NCI-H2196 (cell line): ENCODE measurements at regions not wholly inside any gene's neighbourhood (a gene's known extent, or its start where the extent isn't known, plus 50 kb on each side); places are given as distances from the start of the nearest gene placed in this dataset.
A peak's percentile ranks its signal among the peaks of the same experiment; 100 is the strongest.

Source experiments
- DNase-seq: peaks from one replicate; lab custom pipeline; 2025; ENCODE audit not compliant: unreplicated experiment; lab: John Stamatoyannopoulos, UW

- DNase-seq, result no peak
These were observed 51.4 kb upstream of the CHMP2B start for GRCh38 chr3:87175732-87176131.

GRCh38 chr3:87173776-87174175, 53.3 kb upstream of the CHMP2B start:
- DNase-seq, result no peak

GRCh38 chr3:87173071-87173470, 54.0 kb upstream of the CHMP2B start:
- DNase-seq, result no peak

- DNase-seq, result peak; percentile 9
These were observed 59.3 kb upstream of the CHMP2B start for GRCh38 chr3:87167628-87168456.

GRCh38 chr3:87164245-87164644, 62.9 kb upstream of the CHMP2B start:
- no peak for DNase-seq

GRCh38 chr3:87161851-87162250, 65.3 kb upstream of the CHMP2B start:
- DNase-seq, result no peak

GRCh38 chr3:87161417-87161816, 65.7 kb upstream of the CHMP2B start:
- no peak for DNase-seq

GRCh38 chr3:87161013-87161412, 66.1 kb upstream of the CHMP2B start:
- no peak for DNase-seq

- no peak for DNase-seq
These were observed 68.3 kb upstream of the CHMP2B start for GRCh38 chr3:87158823-87159222.

- DNase-seq, result no peak
These were observed 79.1 kb upstream of the CHMP2B start for GRCh38 chr3:87148020-87148419.

- no peak for DNase-seq
These were observed 79.5 kb upstream of the CHMP2B start for GRCh38 chr3:87147562-87147961.

- no peak for DNase-seq
These were observed 81.6 kb upstream of the CHMP2B start for GRCh38 chr3:87145553-87145952.

GRCh38 chr3:87136066-87136596, 91.0 kb upstream of the CHMP2B start:
- DNase-seq, result no peak

- DNase-seq, result no peak
These were observed 91.7 kb upstream of the CHMP2B start for GRCh38 chr3:87135412-87135811.

- no peak for DNase-seq
These were observed 94.3 kb upstream of the CHMP2B start for GRCh38 chr3:87132801-87133200.

GRCh38 chr3:87128006-87128405, 99.1 kb upstream of the CHMP2B start:
- no peak for DNase-seq

GRCh38 chr3:87127281-87127680, 99.8 kb upstream of the CHMP2B start:
- DNase-seq, result no peak

- DNase-seq, result no peak
These were observed 100.8 kb upstream of the CHMP2B start for GRCh38 chr3:87126321-87126720.

- no peak for DNase-seq
These were observed 102.0 kb upstream of the CHMP2B start for GRCh38 chr3:87125116-87125515.

GRCh38 chr3:87122766-87123165, 104.3 kb upstream of the CHMP2B start:
- no peak for DNase-seq

- DNase-seq, result no peak
These were observed 105.3 kb upstream of the CHMP2B start for GRCh38 chr3:87121856-87122255.

GRCh38 chr3:87120881-87121280, 106.2 kb upstream of the CHMP2B start:
- DNase-seq, result no peak

GRCh38 chr3:87120236-87120635, 106.9 kb upstream of the CHMP2B start:
- DNase-seq, result no peak
